ENCODE measurements at regions not wholly inside any gene's neighbourhood (a gene's known extent, or its start where the extent isn't known, plus 50 kb on each side); places are given as distances from the start of the nearest gene placed in this dataset.

GRCh38 chr4:13196721-13197120 is 287.4 kb downstream of the RAB28 start:
- TF ChIP-seq CTCF (IDR thresholded peaks at IDR 0.05; ENCODE audit: borderline replicate concordance, insufficient read depth, low read depth, low read length) = no peak
- H3K4me3 ChIP-seq (ENCODE audit: low read depth, low read length) = no peak overlapping the region

- no peak overlapping the region for H3K4me3 ChIP-seq (ENCODE audit: low read depth, low read length)
- TF ChIP-seq CTCF (IDR thresholded peaks at IDR 0.05; ENCODE audit: borderline replicate concordance, insufficient read depth, low read depth, low read length) = no peak
Observed at GRCh38 chr4:13193662-13194061, 290.5 kb downstream of the RAB28 start.

GRCh38 chr4:13190093-13190721 is 293.9 kb downstream of the RAB28 start:
- H3K4me3 ChIP-seq (ENCODE audit: low read depth, low read length) = no peak overlapping the region
- no peak for TF ChIP-seq CTCF (IDR thresholded peaks at IDR 0.05; ENCODE audit: borderline replicate concordance, insufficient read depth, low read depth, low read length)

- no peak for TF ChIP-seq CTCF (IDR thresholded peaks at IDR 0.05; ENCODE audit: borderline replicate concordance, insufficient read depth, low read depth, low read length)
- H3K4me3 ChIP-seq (ENCODE audit: low read depth, low read length) = no peak overlapping the region
Observed at GRCh38 chr4:13184199-13184598, 299.9 kb downstream of the RAB28 start.

GRCh38 chr4:13182133-13182532 is 302.0 kb downstream of the RAB28 start:
- no peak for TF ChIP-seq CTCF (IDR thresholded peaks at IDR 0.05; ENCODE audit: borderline replicate concordance, insufficient read depth, low read depth, low read length)
- H3K4me3 ChIP-seq (ENCODE audit: low read depth, low read length) = no peak overlapping the region

GRCh38 chr4:13181681-13182080 is 302.5 kb downstream of the RAB28 start:
- no peak overlapping the region for H3K4me3 ChIP-seq (ENCODE audit: low read depth, low read length)
- TF ChIP-seq CTCF (IDR thresholded peaks at IDR 0.05; ENCODE audit: borderline replicate concordance, insufficient read depth, low read depth, low read length) = no peak

- TF ChIP-seq CTCF (IDR thresholded peaks at IDR 0.05; ENCODE audit: borderline replicate concordance, insufficient read depth, low read depth, low read length) = no peak
Observed at GRCh38 chr4:13180701-13181100, 303.4 kb downstream of the RAB28 start.

More at GRCh38 chr4:13180701-13181100, 303.4 kb downstream of the RAB28 start:
- H3K4me3 ChIP-seq (ENCODE audit: low read depth, low read length) = no peak overlapping the region

Data from GM12875 (cell line).